Occipital lobe (tissue), 1 donor: ENCODE measurements at regions not wholly inside any gene's neighbourhood (a gene's known extent, or its start where the extent isn't known, plus 50 kb on each side); places are given as distances from the start of the nearest gene placed in this dataset.

Source experiments
- DNase-seq: peaks from one replicate; lab custom pipeline; 2025; lab: John Stamatoyannopoulos, UW

GRCh38 chr16:54631782-54632181, 298.9 kb upstream of the IRX5 start:
- no peak for DNase-seq

GRCh38 chr16:54630284-54630967, 300.2 kb upstream of the IRX5 start:
- no peak for DNase-seq

GRCh38 chr16:54628796-54629625, 301.7 kb upstream of the IRX5 start:
- DNase-seq: no peak

- no peak for DNase-seq
Observed at GRCh38 chr16:54627616-54628015, 303.0 kb upstream of the IRX5 start.

GRCh38 chr16:54623636-54624035, 307.0 kb upstream of the IRX5 start:
- no peak for DNase-seq

GRCh38 chr16:54620197-54620596, 310.5 kb upstream of the IRX5 start:
- DNase-seq: no peak

- no peak for DNase-seq
Observed at GRCh38 chr16:54616610-54617009, 314.1 kb upstream of the IRX5 start.

- DNase-seq: no peak
Observed at GRCh38 chr16:54605536-54606066, 319.0 kb upstream of the IRX3 start.

GRCh38 chr16:54602666-54603065, 316.1 kb upstream of the IRX3 start:
- DNase-seq: no peak

GRCh38 chr16:54597222-54597621, 310.6 kb upstream of the IRX3 start:
- no peak for DNase-seq

GRCh38 chr16:54595621-54596020, 309.0 kb upstream of the IRX3 start:
- no peak for DNase-seq

GRCh38 chr16:54594601-54595391, 308.2 kb upstream of the IRX3 start:
- DNase-seq: no peak

- no peak for DNase-seq
Observed at GRCh38 chr16:54591816-54592246, 305.2 kb upstream of the IRX3 start.

- no peak for DNase-seq
Observed at GRCh38 chr16:54590836-54591235, 304.2 kb upstream of the IRX3 start.

GRCh38 chr16:54589326-54589725, 302.7 kb upstream of the IRX3 start:
- DNase-seq: no peak

GRCh38 chr16:54588026-54588425, 301.4 kb upstream of the IRX3 start:
- DNase-seq: no peak

GRCh38 chr16:54587176-54587515, 300.6 kb upstream of the IRX3 start:
- no peak for DNase-seq

GRCh38 chr16:54586474-54587175, 300.0 kb upstream of the IRX3 start:
- no peak for DNase-seq

- DNase-seq: no peak
Observed at GRCh38 chr16:54585998-54586340, 299.4 kb upstream of the IRX3 start.

GRCh38 chr16:54585094-54585997, 298.8 kb upstream of the IRX3 start:
- no peak for DNase-seq
